Panc1 (cell line): ENCODE measurements at regions not wholly inside any gene's neighbourhood (a gene's known extent, or its start where the extent isn't known, plus 50 kb on each side); places are given as distances from the start of the nearest gene placed in this dataset.
"Not testable (repeated sequence)": the region's sequence is repeated elsewhere in the genome, so short reads cannot be mapped to it uniquely, and the experiment has no call there.

ENCODE experiments used
- ATAC-seq: fragments of 200-7000 bp; cut with Tn5 transposase; 2 replicates; pipeline ENCODE4 v1.9.1; 2020; ENCODE audit warnings: mild to moderate bottlenecking, moderate library complexity
- BruUV-seq: library from RNA; stranded (reverse); fragments of 400-500 nt; replicated peaks from 2 replicates; lab custom pipeline; 2021; lab: Mats Ljungman, UMichigan
- CTCF ChIA-PET: fragments of 300-600 bp; sonication (Branson Sonifier 250); formaldehyde crosslinking; loops from one replicate; lab custom pipeline; 2022; ENCODE audit warnings: antibody characterized with exemption; lab: Charles Lee
- POLR2A ChIA-PET: fragments of 300-600 bp; sonication (Branson Sonifier 250); formaldehyde crosslinking; loops from one replicate; lab custom pipeline; 2022; ENCODE audit warnings: antibody characterized with exemption; lab: Charles Lee
- DNase-seq: peaks from one replicate; pipeline ENCODE4 v3.0.0-alpha.2; 2010; ENCODE audit warnings: low read depth, low spot score
- H3K27ac ChIP-seq: 2 replicates; pipeline ENCODE4 v1.5.1; 2011; ENCODE audit warnings: mild to moderate bottlenecking, low read length, inconsistent platforms
- H3K27me3 ChIP-seq: fragments of 200-500 bp; sonication (Bioruptor generic); 2 replicates; pipeline ENCODE4 v1.6.0; 2014; ENCODE audit warnings: low read length, inconsistent platforms; ENCODE audit not compliant: control insufficient read depth, insufficient read depth
- H3K36me3 ChIP-seq: fragments of 200-500 bp; sonication (Bioruptor generic); 2 replicates; pipeline ENCODE4 v1.5.1; 2014; ENCODE audit warnings: inconsistent platforms, mild to moderate bottlenecking, low read length, moderate library complexity; ENCODE audit not compliant: control insufficient read depth, insufficient read depth
- H3K4me1 ChIP-seq: 2 replicates; pipeline ENCODE4 v1.5.1; 2011; ENCODE audit warnings: inconsistent platforms, mild to moderate bottlenecking, low read length, moderate library complexity; ENCODE audit not compliant: control insufficient read depth, insufficient read depth
- H3K4me3 ChIP-seq, 2 experiments: 2 replicates each; pipeline ENCODE4 v1.5.1; 2011 to 2012; ENCODE audit warnings: low read depth in 2 of 2, low read length in 2 of 2, mild to moderate bottlenecking in 2 of 2, inconsistent platforms in 1 of 2, moderate library complexity in 1 of 2
- H3K9me3 ChIP-seq: fragments of 200-500 bp; sonication (Bioruptor generic); 2 replicates; pipeline ENCODE4 v1.5.1; 2014; ENCODE audit warnings: low read depth, mild to moderate bottlenecking, inconsistent platforms, low read length, moderate library complexity; ENCODE audit not compliant: control insufficient read depth, insufficient read depth
- CTCF ChIP-seq: fragments of 450-650 bp; IDR thresholded peaks from 2 replicates; pipeline ENCODE4 v1.5.1; 2017; ENCODE audit warnings: mild to moderate bottlenecking
- POLR2AphosphoS5 ChIP-seq: IDR thresholded peaks from 2 replicates; pipeline ENCODE4 v1.6.1; 2012; ENCODE audit warnings: mild to moderate bottlenecking, low read depth, low read length, moderate library complexity
- REST ChIP-seq, 2 experiments: IDR thresholded peaks; 2 replicates each; pipeline ENCODE4 v1.6.1; 2011 to 2012; ENCODE audit warnings: low read depth in 2 of 2, control low read depth in 1 of 2, low read length in 1 of 2, mild to moderate bottlenecking in 1 of 2, moderate library complexity in 1 of 2; ENCODE audit not compliant: insufficient read depth in 1 of 2
- SIN3A ChIP-seq: IDR thresholded peaks from 2 replicates; pipeline ENCODE4 v1.6.1; 2012; ENCODE audit warnings: low read depth, mild to moderate bottlenecking, low read length, moderate library complexity, borderline replicate concordance; ENCODE audit not compliant: insufficient read depth
- TCF7L2 ChIP-seq: IDR thresholded peaks from 2 replicates; pipeline ENCODE4 v1.6.1; 2011; ENCODE audit warnings: mild to moderate bottlenecking, low read depth, low read length, inconsistent platforms
- in situ Hi-C: cut with HindIII; loops from 2 replicates; pipeline ENCODE4 v1.10.0; 2016; ENCODE audit warnings: low sequenced_read_pairs, low pct_unique_long_range_greater_than_20kb
- intact Hi-C: fragments of 100-400 bp; cut with micrococcal nuclease; formaldehyde crosslinking; loops from one replicate; pipeline ENCODE4 v1.10.0; 2022; ENCODE audit not compliant: unreplicated experiment

- H3K9me3 ChIP-seq: peaks cover 4% of the 10 kb centered on the region; the same call in 1 of the 2 replicates
- ChIA-PET POLR2A (no interaction called here), CTCF (interaction anchor here (0.6 to 1.0 kb wide), 3 partner anchors 96 to 195 kb away, joined by 3 to 7 read pairs (median 3); no protein-coding TSS in a partner anchor)
- no peaks in the 10 kb centered on the region for H3K27me3 ChIP-seq
- in situ Hi-C loops (no loop called here), intact Hi-C loops (no loop called here)
- H3K27ac ChIP-seq: no peak overlapping the region
- H3K36me3 ChIP-seq: no peaks in the 10 kb centered on the region
- DNase-seq: no peak
- TF ChIP-seq POLR2AphosphoS5 (no peak), REST (IDR thresholded peaks at IDR 0.05; ENCODE audit: insufficient read depth in 1 of 2, low read depth in 2 of 2, low read length in 1 of 2) (no peak), SIN3A (no peak), CTCF (no peak), TCF7L2 (no peak)
- BruUV-seq: no TSS peak
- H3K4me1 ChIP-seq: no peaks in the 10 kb centered on the region
- H3K4me3 ChIP-seq: no peak overlapping the region
- no peak for ATAC-seq
Measured at GRCh38 chr3:187484547-187485295, 116.5 kb downstream of the RTP4 start.

- ChIA-PET CTCF (no interaction called here), POLR2A (no interaction called here)
- ATAC-seq: no peak
Measured at GRCh38 chr3:187481426-187481825, 113.2 kb downstream of the RTP4 start.

GRCh38 chr3:187475613-187476012 lies 107.4 kb downstream of the RTP4 start:
- in situ Hi-C loops, H3K4me1 ChIP-seq, BruUV-seq, H3K36me3 ChIP-seq, DNase-seq, H3K27me3 ChIP-seq, H3K4me3 ChIP-seq, POLR2A ChIA-PET, CTCF ChIA-PET, intact Hi-C loops, ATAC-seq, H3K27ac ChIP-seq: not testable (repeated sequence)
- H3K9me3 ChIP-seq: peaks cover 32% of the 10 kb centered on the region

More at GRCh38 chr3:187481426-187481825, 113.2 kb downstream of the RTP4 start:
- DNase-seq: no peak
- Histone ChIP-seq H3K9me3 (no peaks in the 10 kb centered on the region; the same call in 1 of the 2 replicates), H3K4me3 (no peak overlapping the region), H3K27ac (no peak overlapping the region), H3K4me1 (no peaks in the 10 kb centered on the region), H3K36me3 (no peaks in the 10 kb centered on the region), H3K27me3 (no peaks in the 10 kb centered on the region)
- intact Hi-C loops (no loop called here), in situ Hi-C loops (no loop called here)
- BruUV-seq: no TSS peak
- TF ChIP-seq POLR2AphosphoS5 (no peak), REST (IDR thresholded peaks at IDR 0.05; ENCODE audit: insufficient read depth in 1 of 2, low read depth in 2 of 2, low read length in 1 of 2) (no peak), TCF7L2 (no peak)
